NCI-H2227 (cell line): ENCODE measurements at regions not wholly inside any gene's neighbourhood (a gene's known extent, or its start where the extent isn't known, plus 50 kb on each side); places are given as distances from the start of the nearest gene placed in this dataset.
A peak's percentile ranks its signal among the peaks of the same experiment; 100 is the strongest.

Experiments used
- DNase-seq: peaks from one replicate; lab custom pipeline; 2025; ENCODE audit not compliant: unreplicated experiment; lab: John Stamatoyannopoulos, UW

DNA sequence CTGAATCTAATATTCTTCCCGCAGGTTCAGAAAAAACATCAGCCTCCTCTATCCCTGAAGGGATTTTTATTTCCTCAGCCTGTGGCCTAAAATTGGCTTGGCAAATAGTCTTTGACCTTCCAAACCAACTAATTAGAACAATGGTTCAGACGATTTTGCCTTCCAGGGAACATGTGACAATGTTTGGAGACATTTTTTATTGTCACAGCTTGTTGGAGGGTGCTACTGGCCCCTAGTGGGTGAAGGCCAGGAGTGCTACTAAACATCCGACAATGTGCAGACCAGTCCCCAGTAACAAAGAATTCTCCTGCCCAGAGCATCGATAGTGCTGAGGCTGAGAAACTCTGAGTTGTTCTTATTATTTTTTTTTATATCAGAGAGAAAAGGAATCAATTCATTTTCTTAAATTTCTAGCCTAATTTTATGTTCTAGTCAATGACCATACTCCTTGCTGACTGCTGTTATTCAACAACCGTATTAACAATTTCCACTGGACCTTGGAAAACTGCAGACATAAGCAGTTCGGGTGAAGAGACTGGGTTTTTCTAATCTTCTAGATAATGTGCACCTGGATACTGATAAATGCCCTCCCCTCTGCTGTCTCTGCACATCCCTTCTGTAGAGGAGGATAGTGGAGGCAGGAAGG lies 280.7 kb downstream of the LMX1A start:
- peak; percentile 66 for DNase-seq

DNA sequence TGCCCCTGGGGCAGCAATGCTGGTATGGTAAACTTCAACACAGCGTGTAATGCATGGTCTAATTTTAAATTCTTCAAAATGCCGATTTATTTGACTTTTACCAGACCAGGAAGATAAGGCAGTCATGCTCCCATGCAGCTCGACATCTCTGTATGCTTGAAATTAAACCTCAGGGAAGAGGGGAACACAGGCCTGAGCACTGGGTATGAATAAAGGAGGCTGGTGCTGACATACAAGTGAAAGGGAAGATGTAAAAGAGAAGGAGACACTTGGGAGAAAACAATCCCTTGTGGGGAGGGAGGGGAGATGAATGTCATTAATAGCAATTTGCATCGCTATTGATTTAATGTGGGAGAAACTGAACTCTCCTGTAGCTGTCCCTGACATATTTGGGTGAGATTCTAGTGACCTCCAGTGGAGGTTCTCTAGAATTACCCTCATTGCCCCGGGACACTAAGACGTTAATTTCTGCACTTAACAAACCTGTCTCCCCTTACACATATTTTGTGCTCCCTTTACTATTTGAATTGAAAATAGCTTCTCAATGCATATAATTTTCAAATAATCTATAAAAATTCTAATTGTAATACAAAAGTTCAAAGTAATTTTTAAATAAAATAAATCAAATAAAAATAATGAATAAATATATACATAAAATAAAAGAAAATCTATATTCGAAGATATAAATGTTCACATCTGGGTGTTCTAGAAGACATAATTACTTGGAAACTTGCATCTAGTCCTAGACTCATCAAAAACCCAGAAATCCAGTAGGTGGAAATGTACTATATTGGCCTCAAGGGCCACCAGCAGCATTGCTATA lies 283.1 kb downstream of the LMX1A start:
- peak; percentile 72 for DNase-seq

DNA sequence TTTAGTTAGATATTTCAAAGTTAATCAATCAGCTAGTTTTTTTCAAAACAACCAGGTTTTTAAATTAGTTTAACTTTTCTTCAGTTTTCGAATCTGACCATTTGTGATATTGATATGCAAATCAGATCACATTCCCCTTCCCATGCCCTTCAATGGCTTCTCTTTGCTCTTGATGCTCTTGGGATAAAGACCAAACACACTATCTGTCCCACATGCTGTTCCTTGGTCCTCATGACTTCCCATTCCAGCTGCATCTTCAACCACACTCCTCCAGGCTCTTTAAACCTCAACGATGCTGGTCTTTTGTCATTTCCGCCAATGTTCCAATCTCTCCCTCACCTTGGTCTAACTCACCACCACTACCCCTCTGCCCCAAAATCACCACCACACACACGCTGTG lies 285.8 kb downstream of the LMX1A start:
- no peak for DNase-seq

DNA sequence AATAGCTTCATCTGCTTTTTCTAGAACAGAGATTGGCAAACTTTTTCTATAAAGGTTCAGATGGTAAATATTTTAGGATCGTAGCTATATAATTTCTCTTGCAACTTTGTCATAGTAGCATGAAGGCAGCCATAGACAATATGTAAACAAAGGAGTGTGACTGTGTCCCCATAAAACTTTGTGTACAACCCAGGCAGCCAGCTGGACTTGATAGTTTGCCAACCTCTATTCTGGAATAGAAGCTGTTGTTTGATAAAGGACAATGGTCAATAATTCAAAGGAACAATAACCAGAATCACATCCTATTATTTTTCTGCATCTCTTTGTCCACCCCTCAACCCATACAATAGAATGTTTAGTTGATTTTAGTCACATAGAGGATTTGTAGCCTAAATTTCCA lies 286.7 kb downstream of the LMX1A start:
- DNase-seq: no peak

DNA sequence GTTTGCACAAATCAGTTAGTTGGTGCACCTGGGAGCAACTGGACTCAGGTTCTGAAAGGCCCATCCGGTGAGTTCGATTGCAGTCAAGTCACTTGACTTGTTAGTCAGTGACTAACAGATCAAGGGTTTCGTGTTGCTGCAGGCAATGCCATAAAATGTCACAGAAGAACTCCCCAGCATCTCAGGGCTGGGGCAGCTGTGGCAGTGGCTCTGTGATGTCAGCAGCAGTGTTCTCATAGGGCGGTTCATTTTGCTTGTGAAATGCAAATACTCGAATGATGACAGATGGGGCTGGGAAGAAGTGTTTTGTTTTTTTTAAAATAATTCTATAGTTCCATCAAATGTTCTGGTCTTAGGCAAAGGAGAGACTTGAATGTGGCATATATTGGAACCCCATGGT lies 287.8 kb downstream of the LMX1A start:
- DNase-seq: no peak

DNA sequence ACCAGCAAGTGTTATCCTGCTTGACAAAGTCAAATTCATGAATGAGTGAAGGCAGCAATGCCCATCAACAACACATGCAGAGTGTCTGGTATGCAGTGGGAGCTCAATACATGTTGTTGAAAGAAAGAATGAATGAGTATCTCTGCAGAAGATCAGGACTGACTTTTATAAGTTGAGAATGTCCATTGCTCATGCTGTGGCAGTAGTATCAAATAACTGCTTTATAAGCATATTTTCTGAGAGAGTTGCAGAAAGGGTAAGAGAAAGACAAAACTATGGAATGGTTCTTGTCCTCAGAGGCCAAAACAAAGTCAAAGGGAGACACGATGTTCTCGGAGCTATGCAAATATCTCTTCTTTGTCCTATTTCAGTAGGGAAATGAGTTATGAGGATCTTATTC lies 288.7 kb downstream of the LMX1A start:
- DNase-seq: no peak

DNA sequence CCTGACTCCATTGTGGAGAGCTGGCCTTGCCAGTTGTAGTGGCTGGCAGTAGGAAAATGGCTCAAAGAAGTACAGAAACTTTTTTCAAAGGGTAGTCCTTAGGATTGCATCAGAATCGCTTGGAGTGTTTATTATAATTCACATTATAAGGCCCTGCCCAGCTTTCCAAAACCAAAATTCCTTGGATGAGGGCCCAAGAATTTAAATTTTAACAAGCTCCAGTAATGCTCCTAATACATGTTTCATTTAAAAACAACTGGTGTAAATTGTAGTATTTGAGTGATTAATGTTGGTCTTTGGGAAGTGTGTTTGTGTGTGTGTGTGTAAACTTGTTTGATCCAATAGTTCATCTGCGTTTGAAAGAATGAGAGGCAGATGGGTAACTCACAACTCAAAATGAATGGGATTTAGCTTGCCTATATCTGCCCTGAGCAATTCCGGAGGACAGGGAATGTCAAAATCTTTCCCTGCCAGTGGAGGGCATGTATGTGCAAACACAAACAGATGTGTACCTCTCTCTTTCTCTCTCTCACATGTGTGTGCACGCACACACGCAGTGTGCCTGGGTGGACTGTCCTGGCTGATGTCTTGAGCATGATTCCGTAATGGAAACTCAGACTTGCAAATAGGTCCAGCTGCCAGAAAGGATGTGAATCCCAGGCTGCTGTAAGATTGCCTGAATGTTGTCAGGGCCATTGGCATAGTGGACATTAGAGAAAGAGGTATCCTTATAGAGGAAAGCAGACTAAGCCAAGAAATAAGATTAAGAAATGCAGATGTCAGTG lies 293.1 kb downstream of the LMX1A start:
- no peak for DNase-seq

DNA sequence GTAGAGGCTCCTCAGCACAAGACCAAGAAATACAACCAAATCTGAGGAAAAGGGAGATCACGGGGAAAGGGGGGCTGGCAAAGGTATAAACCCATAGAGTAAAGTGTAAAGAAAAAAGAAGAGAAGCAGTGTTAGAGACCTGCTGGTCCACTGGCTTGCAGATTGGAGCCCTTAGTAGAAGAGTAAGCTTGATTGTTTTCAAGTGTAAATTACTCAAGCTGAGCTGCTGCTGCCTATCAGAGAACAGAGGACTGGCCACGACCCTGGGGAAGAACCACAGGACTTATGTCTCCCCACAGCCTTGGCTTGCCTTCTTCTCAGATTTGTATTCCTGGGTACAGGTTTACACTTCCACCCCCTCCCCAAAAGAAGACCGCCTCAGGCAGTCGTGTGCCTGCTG lies 294.2 kb downstream of the LMX1A start:
- no peak for DNase-seq

DNA sequence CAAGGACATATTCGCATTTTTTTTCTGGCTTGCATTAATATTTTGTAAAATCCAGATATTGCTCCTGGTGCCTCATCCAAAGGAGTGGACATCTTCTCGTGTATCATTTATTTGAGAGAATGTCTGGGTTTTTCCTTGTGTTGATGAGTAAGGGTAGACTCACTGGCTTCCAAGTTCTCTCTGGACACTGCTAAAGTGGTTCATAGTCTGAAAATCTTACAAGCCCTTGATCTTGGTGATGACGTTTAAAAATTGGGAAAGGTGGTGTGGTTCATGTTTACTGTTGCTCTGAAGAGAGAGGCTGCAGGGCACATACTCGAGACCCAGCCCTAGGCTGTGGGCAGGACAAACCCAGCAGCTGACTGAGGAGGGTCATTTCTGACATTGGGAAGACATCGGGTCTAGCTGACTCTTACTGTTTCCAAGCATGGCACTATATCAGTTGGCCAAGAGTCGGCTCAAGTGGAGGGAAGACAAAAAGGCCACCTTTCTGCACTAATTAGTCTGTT lies 296.2 kb downstream of the LMX1A start:
- no peak for DNase-seq

DNA sequence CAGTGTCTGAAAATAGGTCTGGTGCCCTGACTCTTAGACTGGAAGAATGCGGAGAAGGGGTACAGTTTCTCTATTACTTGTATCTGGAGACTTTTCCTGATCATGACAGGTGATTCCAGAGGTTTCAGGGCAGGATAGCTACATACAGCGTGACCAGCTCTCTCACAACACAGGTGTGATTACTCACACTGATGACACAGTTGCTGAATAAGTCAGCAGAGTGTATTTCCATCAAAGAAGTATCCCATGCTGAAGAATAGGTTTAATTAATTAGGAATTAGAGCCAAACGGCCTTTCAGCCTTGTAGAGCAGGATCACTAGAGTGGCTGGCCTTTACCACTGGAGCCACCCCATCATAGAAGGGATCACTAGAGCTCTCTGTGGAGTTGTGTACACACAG lies 298.6 kb downstream of the LMX1A start:
- DNase-seq: no peak

DNA sequence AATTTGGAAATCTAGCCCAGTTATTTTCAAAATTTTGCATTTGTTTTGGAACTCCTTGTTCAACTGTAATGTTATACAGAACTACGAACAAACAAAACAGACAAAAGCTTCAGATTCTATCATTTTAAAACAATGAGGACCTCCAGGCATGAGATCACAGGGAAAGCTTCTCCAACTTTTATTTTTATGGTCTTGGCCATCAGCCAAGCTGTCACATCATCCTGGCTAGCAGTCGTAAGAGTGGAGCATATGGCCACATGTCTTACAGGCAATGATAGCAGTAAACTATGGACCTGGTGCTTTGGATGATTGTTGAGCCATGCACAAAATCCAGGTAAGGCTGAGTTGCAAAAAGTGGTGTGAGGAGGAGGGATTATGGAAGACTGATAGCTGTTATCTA lies 299.6 kb downstream of the LMX1A start:
- DNase-seq: no peak

DNA sequence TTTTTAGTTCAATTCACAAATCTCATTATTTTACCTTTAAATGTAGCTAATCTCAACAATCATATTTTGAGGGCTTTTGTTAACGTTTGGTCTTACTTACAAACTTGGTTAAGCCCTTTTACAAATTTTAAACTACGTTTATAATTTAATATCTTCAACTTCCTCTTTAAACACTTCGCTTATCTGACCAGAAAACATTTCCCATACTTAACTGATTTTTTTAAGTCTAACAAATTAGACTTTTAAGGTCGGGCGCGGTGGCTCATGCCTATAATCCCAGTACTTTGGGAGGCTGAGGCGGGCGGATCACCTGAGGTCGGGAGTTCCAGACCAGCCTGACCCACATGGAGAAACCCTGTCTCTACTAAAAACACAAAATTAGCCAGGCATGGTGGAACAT lies 300.9 kb downstream of the LMX1A start:
- DNase-seq: no peak

DNA sequence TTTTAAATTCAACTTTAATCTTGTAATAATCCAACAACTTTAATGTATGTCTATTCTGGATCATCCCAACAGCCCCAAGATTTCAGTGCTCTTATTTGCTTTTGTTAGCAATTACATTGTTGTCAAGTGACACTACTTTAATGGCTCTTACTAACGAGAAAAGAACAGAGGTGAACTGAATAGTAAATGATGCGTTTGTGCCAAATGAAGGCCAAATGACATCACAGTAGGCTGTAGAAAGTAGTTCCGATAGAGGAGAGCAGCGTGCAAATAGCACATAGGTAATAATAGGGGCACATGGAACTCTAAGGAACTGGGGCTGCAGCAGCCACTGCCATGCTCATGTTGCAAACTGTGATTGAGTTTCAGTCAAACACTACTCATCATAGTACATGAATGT lies 301.9 kb downstream of the LMX1A start:
- DNase-seq: no peak

DNA sequence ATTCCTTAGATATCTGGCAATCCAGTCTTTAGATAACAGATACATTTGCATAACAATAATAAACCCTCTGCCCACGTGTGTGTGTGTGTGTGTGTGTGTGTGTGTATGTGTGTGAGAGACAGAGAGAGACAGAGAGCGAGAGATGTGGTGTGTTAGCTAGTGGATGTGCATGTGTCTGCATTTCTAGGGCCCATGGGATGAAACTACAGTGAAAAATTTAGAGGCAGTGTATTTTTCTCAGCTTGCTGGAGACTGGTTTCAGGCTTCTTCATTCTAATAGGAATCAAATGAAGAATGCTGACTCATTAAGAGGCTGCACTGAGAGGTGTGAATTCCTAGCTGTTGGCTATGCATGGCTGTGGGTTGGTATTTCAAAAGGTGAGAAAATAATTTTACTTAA lies 303.2 kb downstream of the LMX1A start:
- no peak for DNase-seq

DNA sequence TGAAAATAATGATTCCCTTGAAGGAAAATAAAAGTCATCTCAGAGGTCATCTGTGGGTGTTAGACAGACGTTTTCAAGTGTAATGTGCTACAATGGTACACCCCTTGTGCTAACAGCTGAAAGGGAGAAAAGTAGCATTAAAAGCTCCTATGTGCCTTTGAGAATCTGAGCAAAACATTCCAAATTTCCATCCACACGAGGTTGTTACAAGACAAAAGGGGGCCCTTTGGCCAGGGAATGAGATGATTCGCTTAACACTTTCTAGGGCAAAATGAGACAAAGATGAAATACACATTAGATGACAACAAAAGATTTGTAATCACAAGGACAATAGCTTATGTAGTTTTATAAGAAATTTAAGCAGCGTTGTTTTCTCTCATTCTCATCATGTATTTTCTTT lies 303.6 kb downstream of the LMX1A start:
- peak; percentile 27 for DNase-seq

DNA sequence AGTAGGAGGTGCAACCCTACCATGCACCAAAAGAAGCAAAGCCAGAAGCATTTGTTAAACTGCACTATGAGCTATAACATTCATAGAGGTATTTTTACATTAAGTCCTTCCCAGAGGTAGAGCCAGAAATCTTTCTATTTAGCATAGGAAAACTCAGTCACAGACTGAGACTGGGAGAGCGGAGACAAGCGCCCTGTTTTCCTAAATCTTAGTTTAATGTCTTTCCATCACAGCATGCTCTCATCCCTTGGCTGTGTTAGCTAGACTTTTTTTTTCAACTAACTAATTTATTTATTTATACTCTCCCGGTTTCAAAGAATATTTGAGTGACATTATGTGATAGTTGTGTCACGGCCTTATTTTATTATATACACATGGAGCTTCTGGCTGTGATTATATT lies 304.1 kb downstream of the LMX1A start:
- no peak for DNase-seq

DNA sequence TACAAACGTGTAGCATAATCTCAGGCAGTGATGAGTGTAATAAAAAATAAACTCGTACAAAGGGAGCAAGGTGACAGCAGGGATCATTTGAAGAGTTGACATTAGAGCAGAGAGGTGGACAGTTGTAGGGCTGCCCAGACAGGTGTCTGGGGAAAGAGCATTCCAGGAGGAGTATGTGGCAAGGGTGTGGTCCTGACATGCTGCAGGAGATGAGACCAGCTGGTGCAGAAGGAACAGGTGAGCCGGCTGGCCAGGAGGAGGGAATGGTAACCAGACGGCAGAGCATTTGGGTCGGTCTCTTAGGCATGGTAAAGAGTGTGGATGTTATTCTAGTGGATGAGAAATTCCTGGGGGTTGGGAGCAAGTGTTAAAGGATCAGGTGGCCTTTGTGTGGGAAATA lies 306.3 kb downstream of the LMX1A start:
- DNase-seq: no peak

DNA sequence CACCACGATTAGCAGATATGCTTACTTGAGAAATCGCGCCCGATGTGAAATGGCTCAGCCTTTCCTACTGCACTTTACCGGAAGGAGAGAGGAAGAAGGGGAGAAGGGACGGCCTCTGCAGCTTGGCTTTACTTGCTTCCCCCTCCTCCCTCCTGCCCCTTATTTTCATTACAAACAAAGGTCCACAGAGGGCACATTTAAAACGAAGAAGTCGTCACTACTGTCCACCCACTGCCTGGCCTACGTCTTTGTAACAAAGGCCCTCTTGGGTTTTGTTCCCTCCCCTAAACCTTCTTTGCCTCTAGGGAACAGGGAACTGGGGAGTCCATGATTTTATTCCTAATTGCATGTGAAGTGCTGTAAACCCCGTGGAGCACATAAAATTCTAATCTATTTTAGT lies 308.5 kb downstream of the LMX1A start:
- peak; percentile 22 for DNase-seq

DNA sequence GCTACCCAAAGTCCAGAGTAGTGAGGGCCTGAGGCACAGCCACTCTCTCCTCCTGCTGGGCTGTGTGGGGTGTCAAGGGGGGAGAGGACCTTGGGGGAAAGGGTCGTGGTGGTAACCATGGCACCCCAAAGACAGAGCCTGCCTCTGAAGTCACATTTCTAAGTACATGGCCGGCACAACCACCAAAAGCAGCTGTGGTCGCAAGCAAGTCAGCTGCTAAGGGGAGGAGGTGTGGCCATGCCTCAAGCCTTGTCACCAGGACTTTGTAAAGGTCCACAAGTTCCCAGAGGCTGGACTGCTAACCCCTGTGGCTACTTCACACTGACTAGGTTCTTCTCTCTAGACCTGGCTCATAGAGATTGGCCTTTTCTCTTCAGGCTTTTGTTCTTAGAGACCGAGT lies 310.6 kb downstream of the LMX1A start:
- DNase-seq: no peak

DNA sequence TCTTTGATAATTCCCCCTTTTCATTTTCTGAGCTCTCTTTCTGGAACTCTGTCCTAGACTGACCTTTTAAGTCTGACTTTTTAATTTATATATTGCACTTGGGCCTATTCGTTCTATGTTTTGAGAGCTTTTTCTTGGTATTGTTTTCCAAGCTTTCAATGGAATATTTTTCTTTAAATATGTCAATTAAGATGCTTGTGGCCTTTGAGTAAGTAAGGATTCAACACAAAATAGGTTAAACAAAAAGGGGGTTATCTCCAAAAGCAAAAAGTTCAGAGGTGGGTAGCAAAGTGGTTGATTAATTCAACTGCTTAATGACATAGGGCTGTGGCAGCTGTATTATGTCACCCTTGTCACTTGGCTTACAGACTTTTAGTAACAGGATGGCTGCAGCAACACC lies 315.9 kb downstream of the LMX1A start:
- no peak for DNase-seq

DNA sequence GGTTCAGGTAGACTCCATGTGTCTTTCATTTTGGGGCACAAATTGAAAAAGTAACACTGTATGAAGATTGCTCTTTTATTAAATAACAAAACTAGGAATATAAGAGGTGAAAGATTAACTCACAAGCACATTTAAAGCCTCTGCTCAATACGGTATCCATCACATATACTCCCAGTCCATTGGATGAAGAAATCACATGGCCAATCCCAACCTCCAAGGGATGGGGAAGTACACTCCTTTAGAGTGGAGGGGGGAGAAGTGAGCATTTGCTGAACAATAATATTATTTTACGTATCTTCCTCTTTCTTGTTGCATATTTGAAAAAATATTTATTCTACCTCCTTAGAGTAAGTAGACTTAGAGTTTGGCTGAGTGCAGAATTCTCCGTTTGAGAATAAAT lies 316.5 kb downstream of the LMX1A start:
- DNase-seq: peak; percentile 17

DNA sequence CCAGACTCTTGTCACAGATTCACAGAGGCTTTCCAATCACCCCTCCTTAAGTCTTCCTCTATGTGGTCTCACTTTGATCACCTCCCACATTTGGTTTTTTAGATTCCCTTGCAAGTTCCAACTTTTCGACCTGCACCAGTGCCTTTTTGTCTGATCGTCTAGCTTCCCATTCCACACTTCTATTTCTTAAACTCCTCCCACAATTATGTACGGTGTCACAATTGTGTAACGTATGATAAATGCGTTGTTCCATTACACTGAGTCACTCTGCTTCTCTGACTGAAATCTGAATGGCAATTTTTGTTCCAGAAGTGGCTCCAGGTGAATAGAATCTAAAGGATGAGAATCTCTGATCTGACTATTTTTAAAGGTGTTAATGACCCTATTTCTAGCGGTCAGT lies 320.1 kb downstream of the LMX1A start:
- DNase-seq: no peak
